ENCODE measurements at regions not wholly inside any gene's neighbourhood (a gene's known extent, or its start where the extent isn't known, plus 50 kb on each side); places are given as distances from the start of the nearest gene placed in this dataset.

DNA sequence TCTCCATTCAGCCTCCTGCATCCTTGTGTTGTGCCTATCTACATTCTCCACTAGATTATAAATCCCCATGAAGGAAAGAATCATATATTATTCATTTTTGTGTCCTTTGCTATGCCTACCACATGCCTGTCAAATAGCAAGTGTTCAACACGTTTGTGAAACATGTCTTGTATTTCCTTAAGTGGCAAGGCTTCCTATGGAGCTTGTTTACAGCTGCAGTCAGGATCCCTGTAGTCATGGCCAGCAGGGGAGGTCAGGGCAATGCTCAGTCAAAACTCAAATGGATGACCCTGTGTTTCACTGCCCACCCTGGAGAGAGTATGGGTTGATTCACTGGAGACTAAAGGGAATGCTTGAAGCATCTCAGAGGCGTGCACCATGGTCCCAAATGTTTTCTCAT is 191.7 kb upstream of the ATP11B start:
- DNase-seq (ENCODE audit: insufficient read length, low spot score): no peak
- no peak for FAIRE-seq

DNA sequence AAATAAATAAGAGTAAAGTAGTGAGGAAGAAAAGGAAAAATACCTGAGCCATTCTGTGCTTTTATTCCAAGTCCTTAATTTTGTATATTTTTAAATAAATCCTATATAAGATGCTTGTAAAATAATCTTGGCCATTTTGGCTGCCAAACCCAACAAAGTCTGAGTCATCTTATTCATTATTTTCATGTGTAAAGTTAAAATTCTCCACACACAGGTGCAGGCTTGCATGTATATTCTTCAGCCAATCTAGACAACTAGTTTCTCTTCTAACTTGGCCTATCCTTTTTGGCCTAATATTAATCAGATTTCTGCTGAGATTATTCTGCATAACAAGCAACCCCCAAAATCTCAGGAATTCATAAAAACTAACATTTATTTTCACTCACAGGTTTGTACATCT is 189.8 kb upstream of the ATP11B start:
- no peak for FAIRE-seq

DNA sequence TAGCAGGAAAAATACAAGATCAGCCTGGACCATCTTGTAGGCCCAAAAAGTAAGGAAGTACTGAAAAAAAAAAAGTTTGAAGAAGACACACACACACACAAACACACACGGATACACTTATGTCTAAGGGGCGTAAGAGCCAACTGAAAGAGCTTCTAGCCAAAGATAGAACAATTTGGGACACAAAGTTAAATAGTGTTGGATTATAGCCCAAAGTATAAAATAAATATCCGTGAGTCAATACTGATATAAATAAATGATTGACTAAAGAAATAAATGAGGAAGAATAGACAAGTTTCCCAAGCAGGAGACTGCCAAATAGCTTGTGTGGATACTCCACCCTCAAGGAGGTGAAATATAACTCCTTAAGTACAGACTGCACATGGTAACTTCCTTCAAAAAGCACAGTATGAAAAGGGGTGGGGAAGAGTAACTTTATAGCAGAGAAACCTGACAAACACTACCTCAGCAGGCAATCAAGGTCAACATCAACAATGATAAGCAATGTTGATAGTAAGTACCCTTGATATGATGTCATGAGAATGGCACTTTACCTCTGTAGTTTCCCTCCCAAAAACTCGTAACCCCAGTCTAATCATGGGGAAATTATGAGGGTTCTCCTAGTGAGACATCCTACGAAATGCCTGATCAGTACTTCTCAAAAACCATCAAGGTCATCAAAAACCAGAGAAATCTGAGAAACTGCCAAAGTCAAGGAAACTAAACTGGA is 187.3 kb upstream of the ATP11B start:
- FAIRE-seq (no peak), DNase-seq (ENCODE audit: insufficient read length, low spot score) (no peak)

More for the DNA sequence above, 189.8 kb upstream of the ATP11B start:
- DNase-seq (ENCODE audit: insufficient read length, low spot score): no peak

DNA sequence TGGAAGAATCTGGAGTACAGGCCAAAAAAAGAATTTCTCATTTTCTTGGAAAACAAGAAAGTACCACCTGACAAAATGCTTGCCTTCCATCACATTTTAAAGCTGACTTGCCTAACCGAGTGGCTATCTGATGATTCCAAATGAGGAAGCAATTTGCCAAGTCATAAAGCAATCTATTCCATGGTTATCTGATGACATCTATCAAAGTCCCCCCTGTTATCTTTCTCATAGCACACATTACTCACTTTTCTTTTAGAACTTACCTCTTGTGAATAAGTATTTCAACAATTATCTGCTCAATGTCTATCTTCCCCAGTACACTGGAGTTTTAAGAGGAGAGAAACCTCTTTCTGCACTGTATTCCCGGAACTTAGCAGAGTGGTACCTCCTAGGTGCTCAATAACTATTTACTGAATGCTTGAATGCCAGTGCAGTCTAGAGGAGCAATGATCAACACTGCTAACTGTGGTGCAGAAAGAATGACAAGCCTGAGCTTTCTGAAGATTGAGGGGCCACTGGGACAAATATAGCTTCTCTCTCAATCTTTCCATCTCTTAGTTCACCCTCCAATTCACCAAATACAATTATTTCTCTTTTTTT is 186.3 kb upstream of the ATP11B start:
- FAIRE-seq: no peak

DNA sequence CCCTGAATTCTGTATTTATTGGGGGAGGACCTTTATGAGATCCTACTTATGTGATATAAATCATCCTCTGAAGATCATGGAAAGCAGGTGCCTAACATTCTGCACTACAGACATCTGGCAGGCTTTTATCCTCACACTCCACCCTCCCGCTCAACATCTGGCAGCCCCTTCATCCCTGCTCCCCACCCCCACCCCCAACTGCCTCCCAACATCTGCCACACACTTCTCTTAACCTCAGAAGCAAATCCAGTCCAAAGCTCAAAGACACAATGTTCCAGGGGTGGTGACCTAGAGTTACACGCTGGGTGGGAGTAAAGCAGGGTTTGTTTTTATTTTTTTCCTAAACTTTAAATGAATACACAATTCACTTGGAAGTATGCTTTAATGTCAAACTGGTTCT is 184.5 kb upstream of the ATP11B start:
- no peak for DNase-seq (ENCODE audit: insufficient read length, low spot score)
- no peak for FAIRE-seq

More for the DNA sequence above, 186.3 kb upstream of the ATP11B start:
- DNase-seq (ENCODE audit: insufficient read length, low spot score): no peak

DNA sequence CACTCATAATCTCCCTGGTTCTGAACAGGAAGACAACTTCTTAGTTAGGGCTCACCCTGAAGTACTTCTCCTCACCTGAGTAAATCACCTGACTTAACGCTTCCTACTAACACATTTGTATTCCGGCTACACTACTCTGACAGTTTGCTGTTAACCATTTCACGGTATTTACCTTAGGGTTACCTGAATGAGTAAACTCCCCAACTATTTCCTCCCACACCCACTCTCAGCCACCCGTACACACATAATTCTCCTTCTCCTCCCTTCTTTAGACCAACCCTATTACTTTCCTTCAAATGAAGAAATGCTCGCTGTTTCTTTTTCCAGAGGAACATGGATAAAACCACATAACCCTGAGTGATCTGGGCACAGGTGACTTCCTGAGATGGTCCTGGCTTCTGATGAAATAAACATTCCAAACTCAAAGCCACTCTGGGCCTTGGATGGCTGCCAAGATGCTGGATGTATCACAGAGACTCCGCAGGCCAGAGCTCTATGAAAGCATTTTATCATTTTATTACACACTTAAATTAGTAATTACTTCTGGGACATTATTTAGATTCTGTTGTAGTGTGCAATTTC is 183.6 kb upstream of the ATP11B start:
- DNase-seq (ENCODE audit: insufficient read length, low spot score) (no peak), FAIRE-seq (peak; percentile 46)

DNA sequence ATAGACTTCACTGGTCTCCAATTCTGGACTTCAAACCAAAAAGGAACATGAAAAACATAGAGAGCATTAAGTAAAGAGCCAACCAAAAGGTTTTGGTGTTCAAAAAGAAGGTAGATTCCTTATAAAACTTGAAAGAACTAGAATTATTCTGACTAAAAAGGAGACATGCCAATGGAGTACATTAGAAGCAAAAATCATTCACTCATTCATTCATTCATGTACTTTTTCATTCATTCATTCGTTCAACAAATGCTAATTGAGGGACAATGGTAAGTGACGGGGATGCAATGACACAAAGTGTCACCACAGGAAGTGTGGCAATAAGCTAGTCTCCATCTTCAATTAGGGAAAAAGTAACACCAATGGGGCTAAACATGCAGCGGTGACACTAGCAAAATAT is 181.0 kb upstream of the ATP11B start:
- DNase-seq (ENCODE audit: insufficient read length, low spot score) (no peak), FAIRE-seq (no peak)

DNA sequence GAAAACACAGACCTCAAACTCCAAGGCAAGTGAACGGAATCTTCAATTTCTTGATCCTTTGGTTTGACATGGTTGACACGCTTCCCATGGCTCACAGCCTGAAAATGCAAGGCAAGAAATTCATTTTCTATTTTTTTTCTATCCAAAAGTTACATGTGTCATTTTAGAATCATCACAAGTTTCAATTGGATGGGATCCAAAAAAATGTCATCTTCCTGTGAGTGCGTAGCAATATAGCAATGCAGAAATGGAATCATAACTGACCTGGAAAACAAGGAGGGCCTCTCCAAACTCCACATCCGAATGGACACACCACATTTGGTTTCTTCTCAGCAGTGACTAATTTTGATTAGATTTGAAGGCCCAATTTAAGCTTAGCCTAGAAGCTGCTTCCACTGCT is 175.8 kb upstream of the ATP11B start:
- FAIRE-seq: no peak
- DNase-seq (ENCODE audit: insufficient read length, low spot score): no peak

DNA sequence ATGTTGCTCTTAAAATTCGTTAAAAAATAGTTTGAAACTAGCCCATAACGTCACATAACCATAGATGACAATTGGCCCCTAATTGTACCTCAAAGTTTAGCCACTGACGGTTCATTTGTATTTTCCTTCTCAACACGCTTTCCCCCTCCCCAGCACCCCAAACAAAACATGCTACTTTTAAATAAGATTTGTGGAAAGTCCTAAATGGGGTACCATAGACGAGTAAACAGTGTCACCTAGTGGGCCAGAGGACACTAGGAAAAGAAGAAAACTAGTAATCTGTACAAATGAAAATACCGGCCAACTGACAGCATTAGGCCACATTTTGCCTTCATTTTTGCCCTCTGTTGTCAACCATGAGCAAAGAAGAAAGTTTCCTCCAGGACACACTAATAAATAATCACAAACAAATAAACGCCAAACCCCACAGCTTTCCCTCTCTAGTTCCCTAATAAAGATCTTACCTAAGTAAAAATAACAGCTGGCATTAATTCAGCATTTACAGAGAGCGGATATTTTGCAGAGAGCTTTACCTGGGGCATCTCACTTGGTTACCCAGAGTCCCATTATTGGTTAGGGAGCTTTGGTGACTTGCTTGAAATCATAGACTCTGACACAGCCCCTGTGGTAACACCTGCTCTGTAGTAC is 175.1 kb upstream of the ATP11B start:
- FAIRE-seq (no peak), DNase-seq (ENCODE audit: insufficient read length, low spot score) (no peak)

DNA sequence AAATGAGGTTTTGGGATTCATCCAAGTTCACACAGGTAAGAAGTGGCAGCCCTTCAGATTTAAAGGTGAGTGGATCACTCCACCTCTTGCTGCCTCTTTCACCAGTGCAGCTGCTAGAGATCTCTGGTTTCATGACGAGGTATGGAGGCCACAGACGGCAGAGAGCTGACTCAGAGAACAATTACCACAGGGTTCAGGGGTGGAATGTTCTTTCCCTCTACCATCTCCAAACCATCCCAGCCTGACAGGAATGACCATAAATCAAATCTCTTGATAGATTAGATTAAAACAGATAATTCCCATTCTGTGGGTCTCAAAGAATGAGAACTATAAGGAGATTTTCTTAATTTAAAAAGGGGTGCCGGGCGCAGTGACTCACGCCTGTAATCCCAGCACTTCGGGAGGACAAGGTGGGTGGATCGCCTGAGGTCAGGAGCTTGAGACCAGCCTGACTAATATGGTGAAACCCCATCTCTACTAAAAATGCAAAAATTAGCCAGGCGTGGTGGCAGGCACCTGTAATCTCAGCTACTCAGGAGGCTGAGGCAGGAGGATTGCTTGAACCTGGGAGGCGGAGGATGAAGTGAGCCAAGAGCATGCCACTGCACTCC is 174.2 kb upstream of the ATP11B start:
- FAIRE-seq (no peak), DNase-seq (ENCODE audit: insufficient read length, low spot score) (peak; percentile 26)

DNA sequence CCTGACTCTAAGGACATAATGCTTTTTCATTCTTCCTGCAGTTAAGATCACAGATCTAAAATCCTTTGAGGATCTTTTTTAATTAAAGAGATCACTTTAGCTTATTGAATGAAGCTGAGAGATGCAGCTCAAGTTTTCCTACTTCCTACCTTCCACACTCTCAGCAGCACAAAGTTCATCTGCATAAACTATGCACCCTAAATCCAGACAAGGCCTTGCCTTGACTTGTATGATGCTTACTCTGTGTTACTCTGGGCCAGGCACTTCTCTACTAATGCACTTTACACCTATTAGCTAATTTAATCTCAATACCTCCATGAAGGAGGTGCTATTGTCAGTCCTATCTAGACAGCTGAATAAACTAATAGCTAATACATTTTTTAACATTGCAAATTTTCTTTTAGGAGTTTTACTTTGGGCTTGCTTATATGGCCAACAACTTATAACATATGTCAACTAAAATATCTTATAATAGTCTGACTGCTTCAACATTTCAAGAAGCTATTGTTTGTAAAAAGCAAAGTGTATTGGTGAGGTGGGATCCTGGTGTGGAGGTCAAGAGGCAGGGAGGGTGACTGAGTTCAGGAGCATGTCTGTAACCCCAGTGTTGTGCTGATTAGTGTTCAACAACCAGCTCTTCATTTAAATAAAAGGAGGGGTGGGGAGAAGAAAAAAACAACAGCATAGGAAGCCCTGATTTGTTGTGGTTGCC is 172.4 kb upstream of the ATP11B start:
- DNase-seq (ENCODE audit: insufficient read length, low spot score) (no peak), FAIRE-seq (no peak)

DNA sequence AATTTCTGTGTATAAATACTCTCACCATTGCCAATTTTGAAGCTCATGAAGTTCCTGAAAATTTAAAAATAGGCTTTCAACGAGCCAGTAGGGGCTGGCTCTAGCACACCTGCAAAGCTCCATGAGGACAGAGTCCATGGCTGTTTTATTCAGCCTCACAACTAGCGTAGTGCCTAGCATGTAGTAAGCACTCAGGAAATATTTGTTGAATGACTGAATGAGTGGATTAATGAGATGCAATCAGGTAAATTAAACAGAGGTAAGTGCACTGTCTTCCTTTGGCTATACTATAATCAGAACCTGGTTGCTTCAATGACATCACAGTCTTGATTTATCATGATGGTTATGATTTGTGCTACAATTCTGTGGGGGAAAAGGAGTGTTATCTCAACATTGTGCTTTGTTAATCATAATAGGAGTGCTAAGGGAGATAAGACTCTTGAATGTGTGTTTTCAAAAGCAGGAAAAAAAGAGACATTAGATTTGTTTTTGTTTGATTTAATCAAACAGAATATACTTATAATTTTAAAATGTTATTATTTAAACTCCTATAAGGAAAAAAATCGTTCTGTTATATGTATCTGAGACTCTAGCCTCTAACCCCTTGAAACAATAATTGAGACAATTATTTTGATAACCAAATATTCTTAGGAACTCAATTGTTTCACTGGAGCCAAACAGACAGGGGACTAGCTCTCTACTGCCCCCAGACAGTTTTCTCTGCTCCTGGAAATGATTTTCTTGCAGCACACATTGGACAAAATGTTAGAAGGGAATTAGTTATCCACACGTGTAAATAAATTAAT is 171.7 kb upstream of the ATP11B start:
- DNase-seq (ENCODE audit: insufficient read length, low spot score) (no peak), FAIRE-seq (no peak)

DNA sequence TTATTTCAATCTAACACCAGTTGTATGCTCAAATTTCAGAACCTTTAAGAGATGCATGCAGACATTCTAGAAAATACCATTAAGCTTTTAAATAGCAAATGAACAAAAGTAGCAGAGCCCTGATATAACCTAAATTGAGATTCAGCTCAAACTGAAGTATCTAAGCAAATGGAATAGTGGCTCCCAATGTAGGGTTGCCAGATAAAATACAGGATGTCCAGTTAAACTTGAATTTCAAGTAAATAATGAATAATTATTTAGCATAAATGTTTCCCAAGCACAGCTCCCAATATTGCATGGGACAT is 171.1 kb upstream of the ATP11B start:
- DNase-seq (ENCODE audit: insufficient read length, low spot score) (no peak), FAIRE-seq (no peak)

DNA sequence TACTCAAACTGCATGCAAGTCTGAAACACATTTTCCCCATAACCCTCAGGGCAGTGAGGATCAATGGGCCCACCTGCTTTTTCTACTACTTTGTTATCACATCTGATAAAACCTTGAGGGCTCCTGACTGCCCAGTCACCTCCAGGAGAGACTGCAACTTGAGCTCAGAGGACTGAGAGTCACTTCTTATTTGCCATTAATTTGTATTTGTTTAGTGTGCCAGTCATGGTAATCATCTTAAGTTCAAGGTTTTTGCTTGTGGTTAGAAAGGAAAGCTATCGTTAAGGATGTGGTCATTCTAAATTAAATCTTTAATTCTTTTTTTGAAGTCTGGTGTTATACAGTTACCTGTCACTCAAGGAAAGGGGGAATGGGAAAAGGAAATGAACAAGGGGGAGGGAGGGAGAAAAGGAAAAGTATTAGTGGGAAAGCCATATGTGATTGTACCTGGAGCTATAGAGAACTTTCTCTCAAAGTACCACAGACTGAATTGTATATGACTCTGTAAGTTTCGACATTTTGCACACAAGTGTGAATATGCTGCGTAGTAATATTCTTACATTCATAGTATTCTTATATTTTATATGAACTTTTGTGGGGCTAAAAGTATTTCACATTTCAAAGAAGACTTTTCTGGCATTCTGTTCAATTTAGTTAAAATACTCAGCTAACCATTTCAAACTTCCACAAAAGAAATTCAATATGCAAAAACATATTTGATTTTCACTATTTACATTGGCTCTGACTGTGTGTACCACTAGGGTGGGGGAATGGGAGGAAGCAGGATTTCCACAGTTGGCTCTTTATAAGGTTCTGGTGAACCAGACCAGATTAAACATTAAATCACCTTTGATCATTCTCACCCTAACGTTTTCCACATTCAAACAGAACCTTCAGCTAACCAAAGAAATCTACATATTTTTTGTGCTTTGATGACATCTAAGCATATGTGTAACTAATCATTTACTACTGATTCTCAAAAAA is 166.5 kb upstream of the ATP11B start:
- DNase-seq (ENCODE audit: insufficient read length, low spot score): no peak
- no peak for FAIRE-seq

DNA sequence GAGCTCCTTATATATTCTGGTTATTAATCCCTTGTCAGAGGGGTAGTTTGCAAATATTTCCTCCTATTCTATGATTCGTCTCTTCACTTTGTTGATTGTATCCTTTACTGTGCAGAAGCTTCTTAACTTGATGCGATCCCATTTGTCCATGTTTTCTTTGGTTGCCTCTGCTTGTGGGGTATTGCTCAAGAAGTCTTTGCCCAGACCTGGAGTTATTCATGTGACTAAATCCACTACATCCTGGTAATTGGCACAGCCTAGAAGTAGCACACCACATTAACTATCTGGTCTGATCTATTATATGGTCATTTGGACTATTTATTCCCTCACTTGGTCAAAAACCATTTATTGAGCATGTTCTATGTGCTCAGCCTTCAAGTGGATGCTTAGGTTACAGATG is 164.8 kb upstream of the ATP11B start:
- DNase-seq (ENCODE audit: insufficient read length, low spot score): no peak
- no peak for FAIRE-seq

DNA sequence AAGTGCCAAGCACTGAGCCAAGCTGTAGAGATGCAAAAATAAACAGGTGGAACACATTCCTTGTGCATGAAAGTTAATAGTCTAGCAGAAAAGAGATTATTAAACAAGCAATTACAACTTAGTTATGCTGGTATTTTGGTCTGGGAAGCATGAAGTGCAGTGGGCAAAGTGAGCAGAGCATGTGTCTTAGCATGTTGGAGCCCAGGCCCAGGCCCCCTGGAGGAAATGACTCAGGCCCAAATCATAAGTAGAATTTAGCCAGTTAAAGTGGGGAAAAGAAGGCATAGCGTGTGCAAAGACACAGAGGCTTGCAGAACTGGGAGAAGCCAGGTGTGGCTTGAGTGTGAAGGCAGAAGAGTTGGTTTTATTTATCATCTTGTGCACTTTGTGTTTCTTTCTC is 163.8 kb upstream of the ATP11B start:
- no peak for FAIRE-seq
- no peak for DNase-seq (ENCODE audit: insufficient read length, low spot score)

DNA sequence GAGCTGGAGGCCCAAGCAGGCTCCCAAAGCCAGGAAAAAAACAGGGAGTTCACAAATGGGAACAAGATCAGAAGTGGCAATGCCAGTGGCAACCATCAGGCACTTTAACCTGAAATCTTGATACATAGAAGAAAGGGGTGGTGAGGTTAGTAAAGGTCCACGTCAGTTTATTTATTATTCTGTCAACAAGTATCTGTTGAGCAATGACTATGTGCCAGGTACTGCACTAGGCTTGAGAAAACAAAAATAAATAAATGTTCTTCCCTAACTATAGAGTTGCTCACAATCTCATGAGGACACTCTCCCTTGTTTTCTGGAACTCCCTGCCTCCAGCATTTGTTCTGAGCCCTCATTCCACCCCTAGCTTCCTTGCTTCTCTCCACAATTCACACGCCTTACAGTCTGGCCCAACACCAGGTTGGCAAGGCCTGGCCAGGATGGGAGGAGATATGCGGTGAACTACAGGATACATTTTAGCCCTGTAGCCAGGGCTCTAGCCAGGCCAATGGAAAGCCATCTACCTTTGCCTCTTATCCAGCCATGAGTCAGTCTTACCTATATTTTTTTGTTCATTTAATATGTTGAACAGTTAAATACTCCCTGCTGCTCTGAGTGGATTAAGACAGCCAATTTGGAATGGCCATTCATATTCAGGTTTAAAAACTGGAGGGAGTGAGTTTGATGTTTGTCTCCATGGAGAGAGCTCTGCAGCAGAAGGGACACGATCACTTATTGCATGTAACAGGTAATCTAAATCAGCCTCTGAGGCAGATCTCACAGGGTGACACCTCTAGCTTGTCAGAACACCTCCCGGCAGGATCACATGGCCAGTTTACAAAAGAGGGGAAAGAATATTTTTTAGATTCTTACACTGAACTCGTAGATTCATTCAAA is 161.9 kb upstream of the ATP11B start:
- DNase-seq (ENCODE audit: insufficient read length, low spot score) (no peak), FAIRE-seq (no peak)

DNA sequence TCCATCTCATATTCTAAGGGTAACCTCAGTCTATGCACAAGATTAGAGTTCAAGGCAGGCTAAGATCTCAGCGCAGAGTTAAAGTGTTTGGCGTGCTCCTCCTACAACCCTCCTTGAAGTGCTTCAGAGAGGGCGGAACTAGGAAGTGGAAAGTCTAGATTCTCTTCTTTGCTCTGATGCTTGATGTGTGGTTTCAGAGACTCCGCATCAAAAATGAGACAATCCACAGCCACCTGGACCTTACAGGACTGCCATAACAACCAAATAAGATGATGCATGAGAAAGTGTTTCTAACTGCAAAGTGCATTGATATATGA is 161.3 kb upstream of the ATP11B start:
- DNase-seq (ENCODE audit: insufficient read length, low spot score) (no peak), FAIRE-seq (peak; percentile 16)
